H4 (cell line): ENCODE measurements at regions not wholly inside any gene's neighbourhood (a gene's known extent, or its start where the extent isn't known, plus 50 kb on each side); places are given as distances from the start of the nearest gene placed in this dataset.
"Not testable (repeated sequence)": the region's sequence is repeated elsewhere in the genome, so short reads cannot be mapped to it uniquely, and the experiment has no call there.

ENCODE experiments used
- DNase-seq: peaks from one replicate; pipeline ENCODE4 v3.0.0-alpha.2; 2015; ENCODE audit warnings: low spot score

DNA sequence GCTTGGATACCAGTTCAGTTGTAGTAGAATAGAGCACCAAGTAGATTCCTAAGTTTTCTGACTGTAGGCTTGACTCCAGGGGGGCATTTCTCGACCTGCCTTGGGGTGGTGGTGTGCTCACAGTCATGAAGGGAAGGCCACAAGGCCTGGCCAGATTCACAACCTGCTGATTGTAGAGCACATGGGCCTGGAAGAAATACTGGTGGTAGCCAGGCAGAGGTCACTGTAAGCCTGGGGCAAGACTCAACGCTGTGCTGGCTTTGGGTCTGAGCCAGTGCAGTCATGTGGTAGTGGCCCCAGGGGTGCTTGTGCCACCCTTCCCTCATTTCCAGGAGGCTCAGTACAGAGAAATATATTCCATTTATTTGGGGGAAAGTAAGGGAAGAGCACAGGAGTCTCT, 832.3 kb upstream of the SLC10A2 start:
- DNase-seq: no peak

DNA sequence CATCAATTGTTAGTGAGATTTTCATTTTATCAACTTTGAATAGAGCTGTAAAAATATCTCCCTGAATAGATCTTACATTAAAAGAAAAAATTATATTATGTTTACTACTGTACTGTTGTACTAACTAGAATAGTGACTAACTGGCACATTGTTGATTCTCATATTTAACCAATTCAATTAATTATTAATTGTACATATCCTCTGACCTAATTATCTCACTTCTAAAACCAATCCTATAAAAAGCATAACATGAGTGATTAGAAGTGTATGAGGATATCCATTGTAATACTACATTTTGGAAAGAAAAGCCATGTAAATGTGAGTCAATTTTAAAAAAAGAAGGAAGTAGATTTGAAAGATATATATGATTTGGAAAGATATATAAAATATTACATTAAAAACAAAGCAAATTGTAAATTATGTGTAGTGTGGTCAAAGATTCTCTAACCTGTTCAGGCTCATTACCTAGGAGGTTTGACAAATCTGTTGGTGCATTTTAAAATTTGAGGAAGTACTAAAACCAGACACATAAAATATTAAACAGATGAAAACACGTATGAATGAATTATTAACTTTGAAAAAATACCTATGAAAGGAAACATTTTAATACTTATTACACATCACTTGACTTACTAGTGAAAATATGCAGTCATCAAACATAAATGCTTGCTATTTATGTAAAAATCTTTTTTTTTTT, 829.8 kb upstream of the SLC10A2 start:
- DNase-seq: no peak

DNA sequence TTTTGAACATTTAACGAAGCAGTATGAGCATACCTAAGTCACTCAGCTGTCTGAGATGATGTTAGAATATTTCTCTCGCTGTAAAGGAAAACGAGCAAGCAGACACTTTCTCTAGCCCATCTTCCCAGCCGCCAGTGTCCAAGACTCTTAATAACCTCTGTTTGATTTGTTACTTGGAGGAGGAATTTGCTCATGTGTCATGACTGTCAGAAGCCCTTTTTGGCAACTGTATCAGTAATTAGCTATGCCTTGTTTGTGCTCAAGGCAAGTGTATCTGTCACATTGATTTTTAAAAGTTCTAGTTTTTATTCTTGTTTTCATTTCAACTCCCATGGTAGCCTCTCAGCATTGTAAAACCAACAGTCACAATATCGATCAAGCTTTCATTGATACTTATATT, 828.4 kb upstream of the SLC10A2 start:
- no peak for DNase-seq

DNA sequence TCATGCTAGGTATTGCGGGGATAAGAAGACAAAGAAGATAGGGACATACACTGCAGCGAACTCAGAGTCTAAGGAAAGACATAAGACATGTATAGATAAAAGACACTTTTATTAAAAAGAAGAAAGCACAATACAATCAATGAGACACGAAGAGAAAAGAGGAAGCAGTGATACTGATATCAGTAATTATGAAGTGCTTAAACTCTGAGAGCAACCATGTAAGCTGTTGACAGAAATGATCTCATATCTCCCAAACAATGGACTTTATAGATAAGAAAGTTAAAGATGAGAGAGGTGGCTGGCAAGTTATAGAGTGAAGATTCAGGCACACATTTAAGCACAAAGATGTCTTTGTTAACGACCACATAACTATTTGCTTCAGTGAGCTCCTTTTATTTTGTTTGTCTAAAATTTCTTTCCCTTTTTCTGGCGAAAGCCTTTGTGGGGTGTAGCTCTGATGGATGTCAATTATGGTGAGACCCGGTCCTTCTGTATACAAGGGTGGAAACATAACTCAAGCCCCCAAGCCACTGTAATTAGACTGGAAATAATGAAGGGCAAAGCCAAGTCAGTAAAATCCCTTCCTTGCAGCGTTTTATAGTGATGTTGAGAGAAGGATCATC, 818.0 kb upstream of the SLC10A2 start:
- DNase-seq: no peak

DNA sequence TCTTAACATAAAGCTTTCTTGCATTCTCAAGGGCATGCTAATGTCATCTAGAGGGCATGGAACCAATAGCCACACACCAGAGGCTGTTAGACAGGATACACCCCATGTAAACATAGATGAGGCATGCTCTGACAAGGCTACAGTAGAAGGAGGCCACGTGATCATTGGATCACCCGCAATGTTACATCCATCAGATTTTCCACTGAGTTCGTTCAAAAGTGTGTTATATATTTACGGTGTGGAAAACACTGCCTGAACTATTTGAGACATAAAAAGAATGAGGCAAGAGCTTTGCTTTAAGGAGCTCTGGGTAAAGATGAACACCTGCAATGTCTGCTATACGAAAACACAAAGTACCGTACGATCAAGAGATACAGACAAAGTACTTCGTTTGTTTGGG, 817.5 kb upstream of the SLC10A2 start:
- DNase-seq: peak; percentile 3

DNA sequence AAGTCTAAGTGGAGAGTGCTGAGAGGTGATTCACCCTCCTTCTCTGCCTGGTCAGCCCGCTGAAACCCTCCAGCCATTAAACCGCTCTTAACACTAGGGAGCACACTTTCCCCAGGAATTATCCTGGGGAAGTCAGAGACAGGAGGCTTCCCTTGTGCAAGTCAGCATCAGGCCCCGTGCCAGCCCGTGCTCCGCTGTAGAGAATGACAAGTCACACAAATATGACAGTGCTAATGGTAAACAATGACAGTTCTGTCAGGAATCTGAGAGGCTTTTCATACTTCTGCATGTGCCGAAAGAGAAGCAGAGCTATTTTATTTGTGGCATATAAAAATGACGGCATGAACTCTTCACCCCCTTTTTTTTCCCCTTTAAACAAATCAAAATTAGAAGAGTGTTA, 816.9 kb upstream of the SLC10A2 start:
- peak; percentile 87 for DNase-seq

DNA sequence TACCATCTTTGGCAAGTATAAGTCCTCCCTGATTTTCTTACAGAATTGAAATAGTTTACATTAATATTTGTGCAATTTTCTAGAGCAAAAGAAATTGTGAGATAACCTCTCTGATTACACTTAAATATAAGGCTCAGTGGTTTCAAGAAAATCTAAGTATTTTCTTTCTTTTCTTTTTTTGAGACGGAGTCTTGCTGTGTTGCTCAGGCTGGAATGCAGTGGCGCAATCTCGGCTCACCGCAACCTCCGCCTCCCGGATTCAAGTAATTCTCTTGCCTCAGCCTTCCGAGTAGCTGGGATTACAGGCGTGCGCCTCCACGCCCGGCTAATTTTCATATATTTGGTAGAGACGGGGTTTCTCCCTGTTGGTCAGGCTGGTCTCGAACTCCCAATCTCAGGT, 813.9 kb upstream of the SLC10A2 start:
- not testable (repeated sequence) for DNase-seq

DNA sequence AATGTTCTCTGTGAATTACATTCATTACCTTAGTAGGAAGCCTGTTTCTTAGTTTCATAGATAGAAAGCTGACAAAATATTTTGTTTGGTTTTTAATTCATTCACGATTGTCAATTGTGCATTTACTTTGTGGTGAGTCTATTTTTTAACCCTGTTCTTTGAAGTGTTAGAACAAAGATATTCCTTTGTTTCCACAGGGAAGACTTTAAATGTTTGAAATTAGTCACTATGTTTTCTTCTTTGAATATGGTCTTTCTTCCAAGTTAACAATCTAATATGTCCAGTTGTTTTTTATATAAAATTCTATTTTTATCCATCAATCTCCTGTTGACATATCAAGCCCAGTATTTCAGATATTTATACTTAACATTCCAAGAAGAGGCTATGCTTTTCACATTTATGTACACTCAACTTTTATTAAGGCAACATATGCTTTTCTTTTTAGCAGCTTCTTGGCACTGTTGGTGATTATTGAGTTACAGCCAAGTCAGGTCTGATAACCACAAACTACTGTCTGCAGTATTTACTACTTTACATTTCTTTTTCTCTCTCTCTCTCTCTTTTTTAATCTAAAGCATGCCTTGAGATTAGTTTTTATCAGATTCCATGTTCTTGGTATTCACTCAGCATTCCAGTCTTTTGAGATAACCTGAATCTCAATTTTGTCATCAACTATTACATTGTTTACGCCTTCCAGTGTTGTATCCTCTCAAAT, 812.8 kb upstream of the SLC10A2 start:
- DNase-seq: no peak

DNA sequence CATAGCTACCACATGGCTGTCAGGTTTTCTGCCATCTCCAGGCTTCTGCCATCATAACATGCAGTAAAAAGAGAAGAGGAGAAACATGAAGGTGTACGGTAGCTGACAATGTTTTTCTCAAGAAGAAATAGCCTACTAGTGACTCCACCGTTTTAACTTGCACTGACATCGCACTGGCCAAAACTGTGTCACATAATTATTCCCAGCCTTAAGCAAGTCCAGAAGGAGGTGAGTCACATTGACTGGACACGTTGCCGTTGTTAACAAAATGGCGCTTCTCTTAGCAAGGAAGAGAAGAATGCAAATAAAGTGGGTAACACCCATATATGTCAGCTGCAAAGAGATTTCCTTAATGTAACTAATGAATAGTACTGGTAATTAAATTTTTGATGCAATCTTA, 810.4 kb upstream of the SLC10A2 start:
- DNase-seq: peak; percentile 8

DNA sequence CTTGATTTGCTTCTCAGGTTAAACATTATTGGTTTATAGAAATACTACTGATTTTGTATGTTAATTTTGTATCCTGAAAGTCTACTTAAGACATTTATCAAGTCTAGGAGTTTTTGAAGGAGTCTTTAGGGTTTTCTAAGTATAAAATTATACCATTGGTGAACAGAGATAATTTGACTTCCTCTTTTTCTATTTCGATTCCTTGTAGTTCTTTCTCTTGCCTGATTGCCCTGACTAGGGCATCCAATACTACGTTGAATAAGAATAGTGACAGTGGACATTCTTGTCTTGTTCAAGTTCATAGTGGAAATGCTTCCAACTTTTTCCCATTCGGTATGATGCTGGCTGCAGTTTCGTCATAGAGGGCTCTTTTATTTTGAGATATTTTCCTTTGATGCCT, 807.5 kb upstream of the SLC10A2 start:
- DNase-seq: no peak

DNA sequence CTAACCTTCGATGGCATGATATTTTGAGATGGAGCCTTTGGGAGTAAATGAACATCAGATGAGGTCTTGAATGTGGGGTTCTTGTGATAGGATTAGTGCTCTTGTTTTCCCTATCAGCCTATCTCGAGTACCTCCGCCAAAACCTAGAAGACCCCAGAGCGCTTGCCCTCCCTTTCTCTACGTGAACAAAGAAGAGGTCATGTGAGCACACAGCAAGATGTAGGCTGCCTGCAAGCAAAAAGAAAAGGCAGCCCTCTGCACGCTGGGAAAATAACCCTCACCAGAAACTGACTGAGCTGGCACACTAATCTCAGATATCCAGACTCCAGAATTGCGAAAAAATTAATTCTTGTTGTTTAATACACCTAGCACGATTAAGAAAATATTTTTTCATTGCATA, 799.8 kb upstream of the SLC10A2 start:
- DNase-seq: no peak

DNA sequence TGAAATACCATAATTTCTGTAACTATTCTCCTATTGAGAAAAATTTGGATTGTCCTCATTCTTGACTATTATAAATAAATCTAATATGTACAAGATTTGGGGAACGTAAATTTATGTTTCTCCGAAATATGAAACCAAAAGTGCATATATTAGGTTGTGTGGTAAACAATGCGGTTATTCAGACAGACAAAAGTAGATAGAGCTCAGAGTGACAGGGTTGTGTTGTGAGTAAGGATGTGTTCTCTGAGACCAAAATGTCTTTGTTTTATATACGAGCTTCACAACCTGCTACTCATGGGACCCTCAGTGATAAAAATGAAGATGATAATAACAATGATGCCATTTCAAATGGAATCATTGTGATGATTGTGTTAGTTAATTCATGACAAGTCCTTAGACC, 796.3 kb upstream of the SLC10A2 start:
- no peak for DNase-seq

DNA sequence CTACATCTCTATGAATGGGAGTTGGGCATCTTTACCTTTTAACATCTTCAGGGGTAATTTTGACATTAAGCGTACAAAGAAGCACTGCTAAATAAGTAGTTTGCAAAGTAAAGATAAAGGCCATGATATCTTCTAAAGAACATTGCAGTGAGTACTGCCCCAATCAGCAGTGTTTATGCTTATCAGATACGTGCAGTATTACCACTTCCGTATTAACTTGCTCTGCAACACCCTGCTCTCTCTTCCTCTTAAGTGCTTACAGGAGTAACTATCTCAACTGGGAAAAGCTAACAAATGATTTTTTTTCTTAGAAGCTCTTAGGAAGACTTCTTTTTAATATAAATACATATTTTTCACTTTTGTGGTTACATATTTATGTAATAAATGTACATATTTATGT, 793.7 kb upstream of the SLC10A2 start:
- DNase-seq: no peak

DNA sequence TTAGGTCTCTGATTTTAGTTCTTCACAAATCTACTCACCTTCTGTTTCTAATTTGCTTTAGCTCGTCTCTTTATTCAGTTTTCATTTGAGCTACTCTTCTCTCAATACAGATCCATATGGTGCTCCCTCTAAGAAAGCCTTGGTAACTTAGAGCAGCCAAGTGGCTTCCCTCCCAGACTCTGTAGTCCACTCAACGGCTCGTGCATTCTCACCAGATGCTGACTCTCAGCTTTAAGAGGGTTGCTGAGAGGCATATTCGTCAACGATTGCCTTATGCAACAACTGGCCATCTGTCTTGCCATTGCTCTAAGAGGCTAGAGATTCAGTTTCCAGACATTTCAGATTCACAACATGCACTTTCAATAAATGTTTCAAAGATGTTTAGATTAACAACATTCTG, 785.8 kb upstream of the SLC10A2 start:
- no peak for DNase-seq

DNA sequence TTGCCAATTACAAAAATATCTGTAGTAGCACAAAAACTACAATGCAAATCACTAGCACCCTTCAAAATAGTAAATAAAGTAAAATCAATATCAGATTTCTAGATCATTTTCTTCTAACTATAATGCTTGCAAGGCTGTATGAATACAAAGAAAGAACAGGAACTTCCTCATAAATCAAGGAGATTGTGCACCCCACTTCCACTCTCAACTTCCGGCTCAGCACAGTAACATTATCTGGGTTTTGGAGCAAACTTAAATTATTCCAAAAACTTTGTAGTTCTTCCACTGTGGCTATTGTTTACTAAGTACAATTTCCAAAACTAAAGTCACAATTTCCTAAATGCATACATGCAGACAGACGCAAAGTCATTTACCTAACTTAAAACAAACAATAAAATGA, 778.3 kb upstream of the SLC10A2 start:
- DNase-seq: no peak

DNA sequence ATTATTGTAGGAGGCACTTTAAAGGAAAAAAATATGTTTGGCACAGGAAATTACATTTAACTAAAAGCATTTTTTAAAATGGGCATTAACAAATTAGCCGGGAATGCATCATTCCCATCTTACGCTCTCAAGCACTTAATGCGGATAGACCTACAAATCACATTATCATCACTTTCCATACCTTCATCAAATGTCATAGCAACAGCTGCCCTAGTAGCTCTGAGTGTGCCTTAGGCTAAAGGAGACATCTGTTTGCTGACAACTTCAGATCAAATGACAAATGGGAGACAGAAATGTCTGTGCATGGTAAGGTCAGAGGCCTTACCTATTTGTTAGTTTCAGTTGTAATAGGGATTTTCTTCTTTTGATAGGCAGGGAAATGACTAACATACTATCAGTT, 773.2 kb upstream of the SLC10A2 start:
- no peak for DNase-seq

DNA sequence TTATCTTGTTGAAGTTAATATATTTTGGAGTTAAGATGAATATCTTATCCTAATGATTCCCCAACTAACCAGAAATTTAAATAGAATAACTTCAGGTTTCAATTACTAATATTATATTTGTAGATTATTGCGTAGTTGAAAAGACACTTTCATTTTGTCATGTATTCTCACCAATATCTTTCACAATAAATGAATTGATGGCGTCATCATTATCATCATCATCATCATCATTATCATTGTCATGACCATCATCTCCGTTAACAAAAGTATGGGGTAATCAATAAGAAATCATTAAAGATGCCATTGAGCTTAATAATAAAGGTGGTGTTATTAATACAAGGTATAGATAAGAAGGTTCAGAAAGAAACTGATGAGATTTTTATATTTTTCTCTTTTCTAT, 768.8 kb upstream of the SLC10A2 start:
- no peak for DNase-seq

DNA sequence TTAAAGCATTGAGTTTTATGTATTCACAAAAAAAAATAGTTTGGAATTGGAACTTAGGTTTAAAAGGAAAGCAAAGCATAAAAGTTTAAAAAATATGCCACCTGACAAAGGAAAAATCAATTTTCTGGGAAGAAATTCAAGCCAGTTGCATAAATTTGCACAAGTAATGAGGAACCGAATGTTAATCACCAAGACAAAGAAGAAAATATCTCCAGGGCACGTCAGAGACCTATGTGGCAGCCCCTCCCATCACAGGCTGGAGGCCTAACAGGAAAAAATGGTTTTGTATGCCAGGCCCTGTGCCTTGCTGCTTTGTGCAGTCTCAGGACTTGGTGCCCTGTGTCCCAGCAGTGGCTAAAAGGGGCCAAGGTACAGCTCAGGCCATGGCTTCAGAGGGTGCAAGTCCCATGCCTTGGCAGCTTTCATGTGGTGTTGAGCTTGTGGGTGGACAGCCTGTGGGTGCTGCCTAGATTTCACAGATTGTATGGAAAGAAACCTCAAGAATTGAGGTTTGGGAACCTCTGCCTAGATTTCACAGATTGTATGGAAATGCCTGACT, 767.2 kb upstream of the SLC10A2 start:
- no peak for DNase-seq

DNA sequence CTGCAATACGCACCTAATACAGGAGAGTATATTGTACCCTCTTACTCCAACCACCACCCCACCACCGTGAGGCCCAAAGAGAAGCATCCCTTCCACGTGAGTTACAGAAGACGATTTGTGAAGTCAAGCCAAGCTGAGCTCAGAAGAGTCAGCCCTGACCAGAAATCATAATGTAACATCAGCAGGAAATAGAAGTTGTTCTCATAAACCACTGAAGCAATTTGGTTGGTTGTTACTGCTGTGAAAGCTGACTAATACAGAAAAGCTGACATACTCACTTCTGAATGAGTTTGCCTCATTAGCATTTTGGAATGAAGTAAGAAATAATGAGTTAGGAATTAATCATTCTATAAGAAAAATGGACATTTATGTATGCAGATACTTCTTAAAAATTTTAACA, 749.4 kb upstream of the SLC10A2 start:
- DNase-seq: no peak

DNA sequence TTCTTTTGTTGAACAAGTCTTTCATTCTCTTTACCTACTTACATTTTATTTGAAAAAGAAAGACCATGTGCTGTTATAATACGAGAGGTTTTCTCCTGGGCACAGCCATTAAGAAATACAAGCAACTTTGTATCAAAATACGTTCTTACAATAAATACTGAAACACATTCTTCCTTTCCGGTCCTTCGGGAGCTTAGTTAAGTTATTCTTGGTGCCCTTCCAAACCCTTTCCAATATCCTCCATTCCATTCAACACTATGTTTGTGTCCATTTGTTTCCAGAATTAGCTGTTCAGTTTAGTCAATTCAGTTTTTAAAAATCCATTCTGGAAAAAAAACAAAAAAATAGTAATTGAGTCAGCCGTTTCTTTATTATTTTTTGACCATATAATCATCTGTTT, 746.8 kb upstream of the SLC10A2 start:
- DNase-seq: no peak

DNA sequence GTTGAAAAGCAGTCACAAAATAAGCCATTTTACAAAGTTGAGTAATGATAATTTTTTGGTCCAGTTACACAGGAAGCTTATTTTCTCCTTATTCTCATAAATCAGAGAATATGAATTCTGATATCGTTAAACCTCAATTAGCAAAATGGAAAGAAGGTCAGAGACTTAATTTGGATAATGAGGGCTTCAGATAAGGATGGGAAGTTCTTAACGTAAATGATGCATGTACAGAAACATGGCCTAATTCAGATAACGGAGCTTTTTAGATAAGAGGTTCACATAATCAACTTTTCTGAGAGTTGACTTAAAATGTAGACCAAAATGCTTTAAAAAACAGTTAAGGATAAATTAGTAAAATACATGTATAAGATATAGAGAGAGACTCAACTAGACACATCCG, 746.3 kb upstream of the SLC10A2 start:
- DNase-seq: no peak

DNA sequence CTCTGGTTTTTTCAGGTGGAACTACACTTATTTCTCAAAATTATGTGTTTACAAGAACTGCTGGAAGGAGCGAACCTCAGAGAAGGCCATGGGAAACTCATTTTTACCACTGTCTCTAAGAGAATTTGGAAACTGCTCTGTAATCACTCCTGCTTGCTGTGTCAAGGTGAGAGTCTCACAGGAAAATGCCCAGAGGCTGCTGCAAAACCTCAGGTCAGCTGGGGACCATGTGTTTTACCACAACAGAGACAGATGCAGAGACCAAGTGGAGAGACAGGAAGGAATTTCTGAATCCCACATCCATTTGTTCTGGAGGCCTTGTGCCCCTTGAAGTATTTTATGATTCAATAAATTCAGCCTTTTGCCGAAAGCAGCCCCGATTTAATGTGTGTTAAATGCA, 743.8 kb upstream of the SLC10A2 start:
- DNase-seq: no peak

DNA sequence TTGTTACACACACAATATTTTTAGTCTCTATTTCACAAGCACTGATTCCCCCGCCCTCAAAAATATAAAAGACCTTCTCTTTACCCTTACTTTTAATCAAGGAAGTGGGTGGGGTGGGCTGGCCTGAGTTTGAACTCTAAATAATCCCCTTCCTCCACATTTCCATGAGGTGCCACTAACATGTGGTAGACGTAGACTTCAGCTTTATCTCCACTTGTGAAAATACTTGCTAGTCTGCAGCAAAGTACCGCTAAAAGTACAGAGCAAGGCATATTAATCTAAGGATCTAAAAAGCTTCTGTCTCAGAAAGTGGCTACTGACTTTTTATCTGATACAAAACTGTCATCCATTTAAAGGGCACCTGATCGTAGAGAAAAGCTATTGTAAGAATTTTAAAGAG, 739.6 kb upstream of the SLC10A2 start:
- no peak for DNase-seq
